ENCODE measurements at regions not wholly inside any gene's neighbourhood (a gene's known extent, or its start where the extent isn't known, plus 50 kb on each side); places are given as distances from the start of the nearest gene placed in this dataset.

- peaks cover 0 to 36% of the 10 kb centered on the region in 2 donors for H3K4me1 ChIP-seq
- TF ChIP-seq CTCF (IDR thresholded peaks at IDR 0.05) = no peak
- no peak for DNase-seq (ENCODE audit: low spot score)
- H3K36me3 ChIP-seq = no peaks in the 10 kb centered on the region
- no peak overlapping the region for H3K4me3 ChIP-seq
- H3K9me3 ChIP-seq = no peaks in the 10 kb centered on the region
- no peak overlapping the region for H3K27ac ChIP-seq
- H3K27me3 ChIP-seq = no peaks in the 10 kb centered on the region
Observed at GRCh38 chr14:76940021-76940760, 88.3 kb downstream of the IRF2BPL start.

GRCh38 chr14:76939015-76939742 lies 89.3 kb downstream of the IRF2BPL start:
- TF ChIP-seq CTCF (IDR thresholded peaks at IDR 0.05) = no peak
- H3K4me3 ChIP-seq = no peak overlapping the region
- no peaks in the 10 kb centered on the region for H3K36me3 ChIP-seq
- no peaks in the 10 kb centered on the region for H3K27me3 ChIP-seq
- peaks cover 0 to 36% of the 10 kb centered on the region in 2 donors for H3K4me1 ChIP-seq
- no peak overlapping the region for H3K27ac ChIP-seq
- no peak for DNase-seq (ENCODE audit: low spot score)
- H3K9me3 ChIP-seq = no peaks in the 10 kb centered on the region

GRCh38 chr14:76938092-76938500 lies 90.4 kb downstream of the IRF2BPL start:
- Histone ChIP-seq H3K27me3 (no peaks in the 10 kb centered on the region), H3K4me3 (no peak overlapping the region), H3K36me3 (no peaks in the 10 kb centered on the region), H3K27ac (peak overlapping the region; percentile 56 to 64), H3K9me3 (no peaks in the 10 kb centered on the region), H3K4me1 (peaks cover 0 to 36% of the 10 kb centered on the region in 2 donors)
- DNase-seq (ENCODE audit: low spot score) = no peak
- no peak for TF ChIP-seq CTCF (IDR thresholded peaks at IDR 0.05)

GRCh38 chr14:76937181-76938091 lies 91.1 kb downstream of the IRF2BPL start:
- H3K27me3 ChIP-seq = no peaks in the 10 kb centered on the region
- no peak overlapping the region for H3K4me3 ChIP-seq
- TF ChIP-seq CTCF (IDR thresholded peaks at IDR 0.05) = no peak
- peak; percentile 77 for DNase-seq (ENCODE audit: low spot score)
- H3K9me3 ChIP-seq = no peaks in the 10 kb centered on the region
- peaks cover 0 to 36% of the 10 kb centered on the region in 2 donors for H3K4me1 ChIP-seq
- no peaks in the 10 kb centered on the region for H3K36me3 ChIP-seq
- H3K27ac ChIP-seq = peak overlapping the region; percentile 56 to 64

GRCh38 chr14:76936483-76936882 lies 92.0 kb downstream of the IRF2BPL start:
- no peak for TF ChIP-seq CTCF (IDR thresholded peaks at IDR 0.05)
- no peaks in the 10 kb centered on the region for H3K36me3 ChIP-seq
- no peaks in the 10 kb centered on the region for H3K9me3 ChIP-seq
- H3K4me3 ChIP-seq = no peak overlapping the region
- no peaks in the 10 kb centered on the region for H3K27me3 ChIP-seq
- H3K4me1 ChIP-seq = peaks cover 0 to 36% of the 10 kb centered on the region in 2 donors
- H3K27ac ChIP-seq = peak overlapping the region; percentile 56 to 64
- DNase-seq (ENCODE audit: low spot score) = no peak
